Astrocyte (in vitro differentiated cells and primary cell): ENCODE measurements at regions not wholly inside any gene's neighbourhood (a gene's known extent, or its start where the extent isn't known, plus 50 kb on each side); places are given as distances from the start of the nearest gene placed in this dataset.
A peak's percentile ranks its signal among the peaks of the same experiment; 100 is the strongest.

ENCODE experiments used
- DNase-seq: peaks from one replicate; pipeline ENCODE4 v3.0.0-alpha.2; 2010; ENCODE audit warnings: low read depth
- FAIRE-seq: peaks from 2 replicates; lab custom pipeline; 2011; peaks lifted over from hg19 to GRCh38; lab: Jason Lieb, UNC
- H2AFZ ChIP-seq: 2 replicates; pipeline ENCODE4 v1.6.0; 2012; ENCODE audit warnings: low read depth, low read length, inconsistent platforms
- H3K27ac ChIP-seq: 2 replicates; pipeline ENCODE4 v1.5.1; 2011; ENCODE audit warnings: low read depth, low read length, inconsistent platforms
- H3K27me3 ChIP-seq: 2 replicates; pipeline ENCODE4 v1.6.0; 2011; ENCODE audit warnings: low read length, inconsistent platforms; ENCODE audit not compliant: insufficient read depth
- H3K36me3 ChIP-seq: 2 replicates; pipeline ENCODE4 v1.5.1; 2011; ENCODE audit warnings: low read length, inconsistent platforms; ENCODE audit not compliant: insufficient read depth
- H3K4me1 ChIP-seq: 2 replicates; pipeline ENCODE4 v1.5.1; 2011; ENCODE audit warnings: low read length, inconsistent platforms; ENCODE audit not compliant: insufficient read depth
- H3K4me2 ChIP-seq: 2 replicates; pipeline ENCODE4 v1.6.0; 2012; ENCODE audit warnings: low read length, inconsistent platforms
- H3K4me3 ChIP-seq: 2 replicates; pipeline ENCODE4 v1.5.1; 2011; ENCODE audit warnings: low read depth, mild to moderate bottlenecking, low read length, inconsistent platforms; ENCODE audit not compliant: insufficient read depth
- H3K79me2 ChIP-seq: 2 replicates; pipeline ENCODE4 v1.6.0; 2012; ENCODE audit warnings: mild to moderate bottlenecking, low read length, inconsistent platforms; ENCODE audit not compliant: insufficient read depth
- H3K9ac ChIP-seq: 2 replicates; pipeline ENCODE4 v1.6.0; 2012; ENCODE audit warnings: mild to moderate bottlenecking, low read length, inconsistent platforms
- H3K9me3 ChIP-seq: 2 replicates; pipeline ENCODE4 v1.5.1; 2012; ENCODE audit warnings: low read depth, mild to moderate bottlenecking, low read length, inconsistent platforms; ENCODE audit not compliant: insufficient read depth
- H4K20me1 ChIP-seq: 2 replicates; pipeline ENCODE4 v1.6.0; 2012; ENCODE audit warnings: low read length, inconsistent platforms; ENCODE audit not compliant: insufficient read depth
- H3K27ac Mint-ChIP-seq: one replicate; pipeline ENCODE4 v1.8.0; 2021; ENCODE audit warnings: mild to moderate bottlenecking, mixed read lengths; ENCODE audit not compliant: unreplicated experiment
- H3K27me3 Mint-ChIP-seq: one replicate; pipeline ENCODE4 v1.8.0; 2021; ENCODE audit warnings: low read depth, mixed read lengths; ENCODE audit not compliant: unreplicated experiment
- H3K36me3 Mint-ChIP-seq: one replicate; pipeline ENCODE4 v1.8.0; 2021; ENCODE audit warnings: low read depth, mixed read lengths; ENCODE audit not compliant: unreplicated experiment
- H3K4me1 Mint-ChIP-seq: one replicate; pipeline ENCODE4 v1.8.0; 2021; ENCODE audit warnings: low read depth, mixed read lengths; ENCODE audit not compliant: unreplicated experiment
- H3K4me3 Mint-ChIP-seq: one replicate; pipeline ENCODE4 v1.8.0; 2021; ENCODE audit warnings: mild to moderate bottlenecking, moderate library complexity, mixed read lengths; ENCODE audit not compliant: unreplicated experiment
- H3K9me3 Mint-ChIP-seq: one replicate; pipeline ENCODE4 v1.8.0; 2021; ENCODE audit warnings: mild to moderate bottlenecking, mixed read lengths; ENCODE audit not compliant: unreplicated experiment
- EZH2 ChIP-seq: IDR thresholded peaks from 2 replicates; pipeline ENCODE4 v1.6.1; 2012; ENCODE audit warnings: mild to moderate bottlenecking, low read length, inconsistent platforms; ENCODE audit not compliant: insufficient read depth
- TF ChIP-seq, protein P1 (sequence below): IDR thresholded peaks from 2 replicates; pipeline ENCODE4 v1.5.1; 2011; ENCODE audit warnings: low read depth, mild to moderate bottlenecking, inconsistent platforms, low read length, moderate library complexity; ENCODE audit not compliant: insufficient read depth

- Mint-ChIP-seq H3K9me3 (peaks cover 2% of the 10 kb centered on the region), H3K4me1 (no peaks in the 10 kb centered on the region), H3K27ac (no peak overlapping the region), H3K4me3 (no peak overlapping the region), H3K27me3 (no peaks in the 10 kb centered on the region), H3K36me3 (no peaks in the 10 kb centered on the region)
- no peaks in the 10 kb centered on the region for H3K4me1 ChIP-seq
- DNase-seq = peak; percentile 9
- H3K36me3 ChIP-seq = no peaks in the 10 kb centered on the region
- H3K4me3 ChIP-seq = no peak overlapping the region
- TF ChIP-seq EZH2 = no peak
- no peak for FAIRE-seq
- H3K9me3 ChIP-seq = no peaks in the 10 kb centered on the region
- no peaks in the 10 kb centered on the region for H3K27me3 ChIP-seq
- H3K4me2 ChIP-seq = no peak overlapping the region
- no peaks in the 10 kb centered on the region for H3K79me2 ChIP-seq
- no peak overlapping the region for H2AFZ ChIP-seq
- no peak overlapping the region for H3K27ac ChIP-seq
- no peaks in the 10 kb centered on the region for H4K20me1 ChIP-seq
- H3K9ac ChIP-seq = no peak overlapping the region
Measured at GRCh38 chr4:114488301-114488982, 110.2 kb upstream of the UGT8 start.

DNA sequence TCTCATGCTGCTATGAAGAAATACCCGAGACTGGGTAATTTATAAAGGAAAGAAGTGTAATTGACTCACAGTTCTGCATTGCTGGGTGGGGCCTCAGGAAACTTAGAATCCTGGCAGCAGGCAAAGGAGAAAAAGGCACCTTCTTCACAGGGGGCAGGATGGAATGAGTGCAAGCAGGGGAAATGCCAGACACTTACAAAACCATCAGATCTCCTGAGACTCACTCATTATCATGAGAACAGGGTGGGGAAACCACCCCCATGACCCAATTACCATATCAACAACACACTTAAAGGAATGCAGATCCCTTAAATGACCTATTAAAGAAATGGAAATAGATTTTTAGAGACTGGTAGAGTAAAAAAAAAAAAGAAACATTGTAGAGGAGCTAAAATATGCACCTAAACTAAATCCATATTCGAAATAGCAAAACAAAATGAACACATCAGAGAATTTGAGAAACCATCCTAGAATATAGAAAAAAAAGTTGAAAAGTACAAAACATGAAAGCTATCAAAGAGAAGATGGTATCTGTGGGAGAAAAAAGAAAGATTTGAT lies 104.3 kb upstream of the UGT8 start:
- no peaks in the 10 kb centered on the region for H4K20me1 ChIP-seq
- no peak overlapping the region for H3K9ac ChIP-seq
- no peak overlapping the region for H3K27ac Mint-ChIP-seq
- H3K36me3 Mint-ChIP-seq = no peaks in the 10 kb centered on the region
- H3K79me2 ChIP-seq = no peaks in the 10 kb centered on the region
- H3K27me3 ChIP-seq = no peaks in the 10 kb centered on the region
- no peak overlapping the region for H3K4me3 Mint-ChIP-seq
- H3K36me3 ChIP-seq = no peaks in the 10 kb centered on the region
- FAIRE-seq = no peak
- peaks cover 2% of the 10 kb centered on the region for H3K9me3 Mint-ChIP-seq
- no peak for TF ChIP-seq EZH2
- TF ChIP-seq, protein P1, sequence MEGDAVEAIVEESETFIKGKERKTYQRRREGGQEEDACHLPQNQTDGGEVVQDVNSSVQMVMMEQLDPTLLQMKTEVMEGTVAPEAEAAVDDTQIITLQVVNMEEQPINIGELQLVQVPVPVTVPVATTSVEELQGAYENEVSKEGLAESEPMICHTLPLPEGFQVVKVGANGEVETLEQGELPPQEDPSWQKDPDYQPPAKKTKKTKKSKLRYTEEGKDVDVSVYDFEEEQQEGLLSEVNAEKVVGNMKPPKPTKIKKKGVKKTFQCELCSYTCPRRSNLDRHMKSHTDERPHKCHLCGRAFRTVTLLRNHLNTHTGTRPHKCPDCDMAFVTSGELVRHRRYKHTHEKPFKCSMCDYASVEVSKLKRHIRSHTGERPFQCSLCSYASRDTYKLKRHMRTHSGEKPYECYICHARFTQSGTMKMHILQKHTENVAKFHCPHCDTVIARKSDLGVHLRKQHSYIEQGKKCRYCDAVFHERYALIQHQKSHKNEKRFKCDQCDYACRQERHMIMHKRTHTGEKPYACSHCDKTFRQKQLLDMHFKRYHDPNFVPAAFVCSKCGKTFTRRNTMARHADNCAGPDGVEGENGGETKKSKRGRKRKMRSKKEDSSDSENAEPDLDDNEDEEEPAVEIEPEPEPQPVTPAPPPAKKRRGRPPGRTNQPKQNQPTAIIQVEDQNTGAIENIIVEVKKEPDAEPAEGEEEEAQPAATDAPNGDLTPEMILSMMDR = no peak
- H3K4me3 ChIP-seq = no peak overlapping the region
- H3K4me1 ChIP-seq = no peaks in the 10 kb centered on the region
- H3K27ac ChIP-seq = no peak overlapping the region
- H2AFZ ChIP-seq = no peak overlapping the region
- no peaks in the 10 kb centered on the region for H3K27me3 Mint-ChIP-seq
- no peaks in the 10 kb centered on the region for H3K9me3 ChIP-seq
- DNase-seq = no peak
- no peaks in the 10 kb centered on the region for H3K4me1 Mint-ChIP-seq
- no peak overlapping the region for H3K4me2 ChIP-seq

- no peak overlapping the region for H3K27ac Mint-ChIP-seq
Measured at GRCh38 chr4:114495471-114495928, 103.1 kb upstream of the UGT8 start.

More at GRCh38 chr4:114495471-114495928, 103.1 kb upstream of the UGT8 start:
- no peaks in the 10 kb centered on the region for H3K36me3 Mint-ChIP-seq
- Histone ChIP-seq H3K4me2 (no peak overlapping the region), H3K9me3 (no peaks in the 10 kb centered on the region), H3K27ac (no peak overlapping the region), H3K27me3 (no peaks in the 10 kb centered on the region), H3K36me3 (no peaks in the 10 kb centered on the region), H4K20me1 (no peaks in the 10 kb centered on the region), H3K4me3 (no peak overlapping the region), H3K9ac (no peak overlapping the region), H3K4me1 (no peaks in the 10 kb centered on the region), H2AFZ (no peak overlapping the region), H3K79me2 (no peaks in the 10 kb centered on the region)
- H3K4me3 Mint-ChIP-seq = no peak overlapping the region
- DNase-seq (no peak), FAIRE-seq (no peak)
- H3K9me3 Mint-ChIP-seq = peaks cover 2% of the 10 kb centered on the region
- no peaks in the 10 kb centered on the region for H3K27me3 Mint-ChIP-seq
- H3K4me1 Mint-ChIP-seq = no peaks in the 10 kb centered on the region
- TF ChIP-seq, protein P1 = no peak
- TF ChIP-seq EZH2 = no peak
